ENCODE measurements at regions not wholly inside any gene's neighbourhood (a gene's known extent, or its start where the extent isn't known, plus 50 kb on each side); places are given as distances from the start of the nearest gene placed in this dataset.

DNA sequence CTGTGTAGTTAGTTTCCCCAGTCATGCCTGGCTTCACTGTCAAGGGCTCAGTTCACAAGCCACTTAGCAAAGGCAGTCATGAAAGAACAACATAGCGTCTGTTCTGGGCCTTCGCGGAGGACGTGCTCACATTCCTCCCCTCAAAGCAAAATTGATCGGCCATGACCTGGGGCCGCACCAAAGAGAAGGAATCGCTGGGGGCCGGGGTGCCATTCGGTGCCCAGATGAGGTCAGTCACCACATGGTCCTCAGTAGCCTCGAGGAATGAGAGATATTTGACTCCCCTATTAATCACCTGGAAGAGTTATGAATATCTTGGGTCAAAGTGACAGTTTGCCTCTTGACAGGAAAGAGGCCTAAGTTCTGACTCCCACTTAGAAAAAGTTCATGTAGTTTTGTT is 251.1 kb upstream of the JUN start:
- H3K4me1 ChIP-seq (ENCODE audit: control insufficient read depth, insufficient read depth, low read length): no peaks in the 10 kb centered on the region
- ATAC-seq: no peak
- no peak overlapping the region for H3K27ac ChIP-seq (ENCODE audit: low read length)
- POLR2A ChIA-PET: interaction anchor here (0.7 kb wide), 1 partner anchor 642 kb away, joined by 7 read pairs; no protein-coding TSS in a partner anchor
- H3K36me3 ChIP-seq (ENCODE audit: control insufficient read depth, insufficient read depth, low read length): no peaks in the 10 kb centered on the region
- in situ Hi-C loops (cut with HindIII; ENCODE audit: low pct_unique_long_range_greater_than_20kb, low sequenced_read_pairs): no loop called here
- CTCF ChIA-PET: no interaction called here
- BruUV-seq (replicated peaks): no TSS peak
- TF ChIP-seq, protein P1, sequence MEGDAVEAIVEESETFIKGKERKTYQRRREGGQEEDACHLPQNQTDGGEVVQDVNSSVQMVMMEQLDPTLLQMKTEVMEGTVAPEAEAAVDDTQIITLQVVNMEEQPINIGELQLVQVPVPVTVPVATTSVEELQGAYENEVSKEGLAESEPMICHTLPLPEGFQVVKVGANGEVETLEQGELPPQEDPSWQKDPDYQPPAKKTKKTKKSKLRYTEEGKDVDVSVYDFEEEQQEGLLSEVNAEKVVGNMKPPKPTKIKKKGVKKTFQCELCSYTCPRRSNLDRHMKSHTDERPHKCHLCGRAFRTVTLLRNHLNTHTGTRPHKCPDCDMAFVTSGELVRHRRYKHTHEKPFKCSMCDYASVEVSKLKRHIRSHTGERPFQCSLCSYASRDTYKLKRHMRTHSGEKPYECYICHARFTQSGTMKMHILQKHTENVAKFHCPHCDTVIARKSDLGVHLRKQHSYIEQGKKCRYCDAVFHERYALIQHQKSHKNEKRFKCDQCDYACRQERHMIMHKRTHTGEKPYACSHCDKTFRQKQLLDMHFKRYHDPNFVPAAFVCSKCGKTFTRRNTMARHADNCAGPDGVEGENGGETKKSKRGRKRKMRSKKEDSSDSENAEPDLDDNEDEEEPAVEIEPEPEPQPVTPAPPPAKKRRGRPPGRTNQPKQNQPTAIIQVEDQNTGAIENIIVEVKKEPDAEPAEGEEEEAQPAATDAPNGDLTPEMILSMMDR (IDR thresholded peaks at IDR 0.05): no peak
- TF ChIP-seq TCF7L2 (IDR thresholded peaks at IDR 0.05; ENCODE audit: low read depth, low read length) (no peak), SIN3A (IDR thresholded peaks at IDR 0.05; ENCODE audit: borderline replicate concordance, insufficient read depth, low read depth, low read length) (no peak), POLR2AphosphoS5 (IDR thresholded peaks at IDR 0.05; ENCODE audit: low read depth, low read length) (no peak)
- TF ChIP-seq, protein P2, sequence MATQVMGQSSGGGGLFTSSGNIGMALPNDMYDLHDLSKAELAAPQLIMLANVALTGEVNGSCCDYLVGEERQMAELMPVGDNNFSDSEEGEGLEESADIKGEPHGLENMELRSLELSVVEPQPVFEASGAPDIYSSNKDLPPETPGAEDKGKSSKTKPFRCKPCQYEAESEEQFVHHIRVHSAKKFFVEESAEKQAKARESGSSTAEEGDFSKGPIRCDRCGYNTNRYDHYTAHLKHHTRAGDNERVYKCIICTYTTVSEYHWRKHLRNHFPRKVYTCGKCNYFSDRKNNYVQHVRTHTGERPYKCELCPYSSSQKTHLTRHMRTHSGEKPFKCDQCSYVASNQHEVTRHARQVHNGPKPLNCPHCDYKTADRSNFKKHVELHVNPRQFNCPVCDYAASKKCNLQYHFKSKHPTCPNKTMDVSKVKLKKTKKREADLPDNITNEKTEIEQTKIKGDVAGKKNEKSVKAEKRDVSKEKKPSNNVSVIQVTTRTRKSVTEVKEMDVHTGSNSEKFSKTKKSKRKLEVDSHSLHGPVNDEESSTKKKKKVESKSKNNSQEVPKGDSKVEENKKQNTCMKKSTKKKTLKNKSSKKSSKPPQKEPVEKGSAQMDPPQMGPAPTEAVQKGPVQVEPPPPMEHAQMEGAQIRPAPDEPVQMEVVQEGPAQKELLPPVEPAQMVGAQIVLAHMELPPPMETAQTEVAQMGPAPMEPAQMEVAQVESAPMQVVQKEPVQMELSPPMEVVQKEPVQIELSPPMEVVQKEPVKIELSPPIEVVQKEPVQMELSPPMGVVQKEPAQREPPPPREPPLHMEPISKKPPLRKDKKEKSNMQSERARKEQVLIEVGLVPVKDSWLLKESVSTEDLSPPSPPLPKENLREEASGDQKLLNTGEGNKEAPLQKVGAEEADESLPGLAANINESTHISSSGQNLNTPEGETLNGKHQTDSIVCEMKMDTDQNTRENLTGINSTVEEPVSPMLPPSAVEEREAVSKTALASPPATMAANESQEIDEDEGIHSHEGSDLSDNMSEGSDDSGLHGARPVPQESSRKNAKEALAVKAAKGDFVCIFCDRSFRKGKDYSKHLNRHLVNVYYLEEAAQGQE (IDR thresholded peaks at IDR 0.05; ENCODE audit: insufficient read depth in 1 of 2, low read depth in 2 of 2, low read length in 1 of 2): no peak
- H3K9me3 ChIP-seq (ENCODE audit: control insufficient read depth, insufficient read depth, low read depth, low read length): no peaks in the 10 kb centered on the region
- intact Hi-C loops (cut with micrococcal nuclease; ENCODE audit: unreplicated experiment): no loop called here
- H3K27me3 ChIP-seq (ENCODE audit: control insufficient read depth, insufficient read depth, low read length): no peaks in the 10 kb centered on the region
- no peak overlapping the region for H3K4me3 ChIP-seq (ENCODE audit: low read depth in 2 of 2, low read length in 2 of 2)
- DNase-seq (ENCODE audit: low read depth, low spot score): no peak

DNA sequence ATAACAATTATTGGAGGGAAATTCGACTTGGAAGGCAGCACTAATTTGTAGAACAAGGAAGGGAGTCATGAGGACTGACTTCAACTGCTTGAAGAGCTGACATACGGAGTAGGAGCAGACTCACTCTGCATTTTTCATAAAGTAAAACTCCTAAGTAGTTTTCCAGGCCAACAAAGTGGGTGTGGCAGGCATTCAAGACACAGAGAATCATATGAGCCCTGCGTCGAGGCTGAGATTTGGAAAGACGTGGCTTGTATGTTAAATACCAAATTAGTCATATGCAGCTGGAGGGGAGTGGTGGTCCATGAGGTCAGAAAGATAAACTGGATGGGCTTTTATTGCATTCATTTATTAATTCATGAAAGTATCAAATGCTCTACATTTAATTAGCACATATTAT is 255.7 kb upstream of the JUN start:
- ChIA-PET POLR2A (no interaction called here), CTCF (no interaction called here)
- DNase-seq (ENCODE audit: low read depth, low spot score): no peak
- no peaks in the 10 kb centered on the region for H3K36me3 ChIP-seq (ENCODE audit: control insufficient read depth, insufficient read depth, low read length)
- H3K27ac ChIP-seq (ENCODE audit: low read length): no peak overlapping the region
- in situ Hi-C loops (cut with HindIII; ENCODE audit: low pct_unique_long_range_greater_than_20kb, low sequenced_read_pairs) (no loop called here), intact Hi-C loops (cut with micrococcal nuclease; ENCODE audit: unreplicated experiment) (no loop called here)
- H3K27me3 ChIP-seq (ENCODE audit: control insufficient read depth, insufficient read depth, low read length): no peaks in the 10 kb centered on the region
- no peaks in the 10 kb centered on the region for H3K4me1 ChIP-seq (ENCODE audit: control insufficient read depth, insufficient read depth, low read length)
- BruUV-seq (replicated peaks): no TSS peak
- no peak overlapping the region for H3K4me3 ChIP-seq (ENCODE audit: low read depth in 2 of 2, low read length in 2 of 2)
- no peak for ATAC-seq
- no peaks in the 10 kb centered on the region for H3K9me3 ChIP-seq (ENCODE audit: control insufficient read depth, insufficient read depth, low read depth, low read length)
- no peak for TF ChIP-seq SIN3A (IDR thresholded peaks at IDR 0.05; ENCODE audit: borderline replicate concordance, insufficient read depth, low read depth, low read length)
- no peak for TF ChIP-seq POLR2AphosphoS5 (IDR thresholded peaks at IDR 0.05; ENCODE audit: low read depth, low read length)
- no peak for TF ChIP-seq TCF7L2 (IDR thresholded peaks at IDR 0.05; ENCODE audit: low read depth, low read length)
- TF ChIP-seq, protein P1 (IDR thresholded peaks at IDR 0.05): no peak
- TF ChIP-seq, protein P2 (IDR thresholded peaks at IDR 0.05; ENCODE audit: insufficient read depth in 1 of 2, low read depth in 2 of 2, low read length in 1 of 2): no peak
